B cell (primary cell): ENCODE measurements at regions not wholly inside any gene's neighbourhood (a gene's known extent, or its start where the extent isn't known, plus 50 kb on each side); places are given as distances from the start of the nearest gene placed in this dataset.

Experiments used
- ATAC-seq: fragments of 200-7000 bp; cut with Tn5 transposase; one replicate; pipeline ENCODE4 v1.10.0; 2021; ENCODE audit warnings: low read depth, mild to moderate bottlenecking, moderate number of reproducible peaks, moderate library complexity
- CTCF ChIA-PET: fragments of 350-600 bp; sonication (Branson Sonifier 250); formaldehyde crosslinking; loops from one replicate; lab custom pipeline; 2021; ENCODE audit warnings: antibody characterized with exemption, inconsistent platforms; lab: Charles Lee
- POLR2A ChIA-PET: fragments of 350-600 bp; sonication (Branson Sonifier 250); formaldehyde crosslinking; loops from one replicate; lab custom pipeline; 2021; ENCODE audit warnings: antibody characterized with exemption; lab: Charles Lee
- DNase-seq: peaks from one replicate; pipeline ENCODE4 v3.0.0; 2013
- H2AFZ ChIP-seq: 2 replicates; pipeline ENCODE4 v1.6.1; 2012; ENCODE audit warnings: mild to moderate bottlenecking, low read depth, low read length; ENCODE audit not compliant: insufficient read depth, poor library complexity, severe bottlenecking
- H3K27ac ChIP-seq, 2 donors: 1 replicate in 1 of 2; 2 replicates in 1 of 2; pipeline ENCODE4 v1.5.1; 2012 to 2013; ENCODE audit warnings: low read length in 2 of 2, mild to moderate bottlenecking in 2 of 2, moderate library complexity in 1 of 2
- H3K27me3 ChIP-seq, 4 experiments: fragments of 200-600 bp in 1 of 4; sonication (generic) in 1 of 4; replicated peaks in 1 of 4; 1 replicate in 2 of 4; 2 replicates in 2 of 4; pipeline versions ENCODE4 v1.6.1 to v1.7.0; 2013 to 2016; ENCODE audit warnings: low read length in 3 of 4, mild to moderate bottlenecking in 2 of 4, mixed read lengths in 1 of 4, moderate library complexity in 1 of 4; ENCODE audit not compliant: insufficient read depth in 4 of 4, control insufficient read depth in 3 of 4; ENCODE audit errors: control extremely low read depth in 1 of 4
- H3K36me3 ChIP-seq, 2 experiments: replicated peaks in 1 of 2; 1 replicate in 1 of 2; 2 replicates in 1 of 2; pipeline versions ENCODE4 v1.6.1 to v1.7.1; 2013; ENCODE audit warnings: low read length in 1 of 2; ENCODE audit not compliant: insufficient read depth in 2 of 2, control insufficient read depth in 1 of 2; ENCODE audit errors: control extremely low read depth in 1 of 2, extremely low read depth in 1 of 2
- H3K4me1 ChIP-seq, 2 donors: fragments of 200-600 bp in 1 of 2; sonication (generic) in 1 of 2; 1 replicate in 1 of 2; 2 replicates in 1 of 2; pipeline versions ENCODE4 v1.5.1 to v1.6.1; 2013 to 2017; ENCODE audit warnings: low read length in 2 of 2; ENCODE audit not compliant: control insufficient read depth in 2 of 2, insufficient read depth in 2 of 2
- H3K4me2 ChIP-seq: replicated peaks from 2 replicates; pipeline ENCODE3; 2012; ENCODE audit warnings: mild to moderate bottlenecking, low read depth, low read length; ENCODE audit not compliant: poor library complexity, severe bottlenecking
- H3K4me3 ChIP-seq, 5 experiments: fragments of 200-600 bp in 1 of 5; sonication (generic) in 1 of 5; 1 replicate in 3 of 5; 2 replicates in 2 of 5; pipeline versions ENCODE4 v1.5.1 to v1.7.0; 2011 to 2016; ENCODE audit warnings: low read length in 4 of 5, mild to moderate bottlenecking in 4 of 5, low read depth in 2 of 5, control low read depth in 1 of 5, moderate library complexity in 1 of 5; ENCODE audit not compliant: insufficient read depth in 1 of 5; ENCODE audit errors: control extremely low read depth in 1 of 5, extremely low read depth in 1 of 5
- H3K79me2 ChIP-seq: fragments of 200-600 bp; sonication (generic); one replicate; pipeline ENCODE4 v1.6.0; 2016; ENCODE audit warnings: low read length; ENCODE audit not compliant: control insufficient read depth, insufficient read depth
- H3K9ac ChIP-seq: fragments of 200-600 bp; sonication (generic); 2 replicates; pipeline ENCODE4 v1.6.1; 2017; ENCODE audit warnings: mild to moderate bottlenecking, low read length, moderate library complexity
- H3K9me3 ChIP-seq, 3 donors: one replicate each; pipeline versions ENCODE4 v1.6.1 to v1.7.1; 2013; ENCODE audit warnings: low read length in 2 of 3; ENCODE audit not compliant: control insufficient read depth in 2 of 3, insufficient read depth in 1 of 3; ENCODE audit errors: control extremely low read depth in 1 of 3
- H4K20me1 ChIP-seq: 2 replicates; pipeline ENCODE4 v1.6.0; 2012; ENCODE audit warnings: mild to moderate bottlenecking, low read length; ENCODE audit not compliant: insufficient read depth, control insufficient read depth, poor library complexity, severe bottlenecking
- H3K27ac Mint-ChIP-seq: one replicate; pipeline ENCODE4 v1.8.0; 2021; ENCODE audit warnings: mixed read lengths
- H3K27me3 Mint-ChIP-seq: one replicate; pipeline ENCODE4 v1.8.0; 2021; ENCODE audit warnings: mixed read lengths
- H3K4me1 Mint-ChIP-seq: one replicate; pipeline ENCODE4 v1.8.0; 2021; ENCODE audit warnings: mixed read lengths
- H3K4me3 Mint-ChIP-seq: one replicate; pipeline ENCODE4 v1.8.0; 2021; ENCODE audit warnings: mixed read lengths
- H3K9me3 Mint-ChIP-seq: one replicate; pipeline ENCODE4 v1.8.0; 2022; ENCODE audit warnings: mixed read lengths; ENCODE audit not compliant: insufficient read depth
- CTCF ChIP-seq: fragments of 200-600 bp; IDR thresholded peaks from one replicate; pipeline ENCODE4 v1.8.0; 2022; ENCODE audit warnings: antibody characterized with exemption, mild to moderate bottlenecking
- EZH2 ChIP-seq: IDR thresholded peaks from 2 replicates; pipeline ENCODE4 v1.6.1; 2012; ENCODE audit warnings: borderline replicate concordance, low read depth, mild to moderate bottlenecking, moderate library complexity, low read length; ENCODE audit not compliant: insufficient read depth, poor library complexity, severe bottlenecking
- WGBS: methylation state at CpG from one replicate; pipeline ENCODE4 v1.1.5; 2013; ENCODE audit warnings: missing lambda C conversion rate; ENCODE audit not compliant: insufficient coverage; 5-methylcytosine and 5-hydroxymethylcytosine counted together
- intact Hi-C: fragments of 100-400 bp; cut with micrococcal nuclease; formaldehyde crosslinking; loops from one replicate; pipeline ENCODE4 v1.10.0; 2022

GRCh38 chr2:51619961-51620360, 588.0 kb upstream of the NRXN1 start:
- Histone ChIP-seq H2AFZ (no peak overlapping the region), H3K79me2 (no peaks in the 10 kb centered on the region), H4K20me1 (no peaks in the 10 kb centered on the region), H3K27ac (no peak overlapping the region), H3K4me1 (no peaks in the 10 kb centered on the region), H3K9ac (no peak overlapping the region), H3K4me2 (no peak overlapping the region), H3K9me3 (peaks cover 0 to 5% (median 4%) of the 10 kb centered on the region in 3 donors), H3K27me3 (no peaks in the 10 kb centered on the region), H3K36me3 (no peaks in the 10 kb centered on the region), H3K4me3 (no peak overlapping the region)
- ATAC-seq (no peak), DNase-seq (no peak)
- POLR2A ChIA-PET = no interaction called here
- CTCF ChIA-PET = no interaction called here
- H3K27me3 Mint-ChIP-seq = no peaks in the 10 kb centered on the region
- TF ChIP-seq CTCF = no peak
- TF ChIP-seq EZH2 = no peak
- H3K4me1 Mint-ChIP-seq = no peaks in the 10 kb centered on the region
- no peak overlapping the region for H3K4me3 Mint-ChIP-seq
- H3K9me3 Mint-ChIP-seq = peaks cover 2% of the 10 kb centered on the region
- intact Hi-C loops = no loop called here
- H3K27ac Mint-ChIP-seq = no peak overlapping the region
- WGBS = no CpG with 5 or more reads among the region's 1 CpG

- intact Hi-C loops = no loop called here
- POLR2A ChIA-PET = no interaction called here
- no peak for DNase-seq
- CTCF ChIA-PET = no interaction called here
- Histone ChIP-seq H3K9me3 (peaks cover 0 to 10% (median 10%) of the 10 kb centered on the region in 3 donors), H3K27me3 (no peaks in the 10 kb centered on the region), H3K79me2 (no peaks in the 10 kb centered on the region), H2AFZ (no peak overlapping the region), H3K9ac (no peak overlapping the region), H3K4me2 (no peak overlapping the region), H3K4me3 (no peak overlapping the region), H3K27ac (no peak overlapping the region), H3K36me3 (no peaks in the 10 kb centered on the region), H4K20me1 (no peaks in the 10 kb centered on the region), H3K4me1 (no peaks in the 10 kb centered on the region)
- Mint-ChIP-seq H3K4me3 (no peak overlapping the region), H3K4me1 (no peaks in the 10 kb centered on the region), H3K27me3 (no peaks in the 10 kb centered on the region), H3K9me3 (peaks cover 21% of the 10 kb centered on the region), H3K27ac (no peak overlapping the region)
- WGBS = no CpG with 5 or more reads among the region's 3 CpGs
- no peak for ATAC-seq
- TF ChIP-seq EZH2 (no peak), CTCF (no peak)
Measured at GRCh38 chr2:51612387-51612786, 580.5 kb upstream of the NRXN1 start.
